ENCODE measurements at regions not wholly inside any gene's neighbourhood (a gene's known extent, or its start where the extent isn't known, plus 50 kb on each side); places are given as distances from the start of the nearest gene placed in this dataset.

GRCh38 chr9:108258640-108259039, 597.1 kb downstream of the ACTL7B start:
- no peak for TF ChIP-seq MAX (IDR thresholded peaks at IDR 0.05; ENCODE audit: insufficient read depth, insufficient read length)
- no peak for TF ChIP-seq POLR2AphosphoS5 (IDR thresholded peaks at IDR 0.05; ENCODE audit: insufficient read depth, low read depth, low read length)
- no peak for TF ChIP-seq JUN (IDR thresholded peaks at IDR 0.05; ENCODE audit: borderline replicate concordance, insufficient read depth, insufficient read length, low read depth)
- TF ChIP-seq EZH2 (IDR thresholded peaks at IDR 0.05; ENCODE audit: borderline replicate concordance, low read depth, low read length, severe bottlenecking), result no peak
- TF ChIP-seq CTCF (IDR thresholded peaks at IDR 0.05; ENCODE audit: extremely low read depth in 1 of 2, insufficient read depth in 1 of 2, low read depth in 1 of 2, low read length in 2 of 2), result no peak
- no peak for TF ChIP-seq GATA2 (IDR thresholded peaks at IDR 0.05; ENCODE audit: insufficient read depth, insufficient read length, low read depth, low read length)
- no peak for TF ChIP-seq MYC (IDR thresholded peaks at IDR 0.05; ENCODE audit: low read depth, low read length)
- TF ChIP-seq FOS (IDR thresholded peaks at IDR 0.05; ENCODE audit: borderline replicate concordance, insufficient read depth, low read length), result no peak
- no peak for TF ChIP-seq POLR2A (IDR thresholded peaks at IDR 0.05; ENCODE audit: low read depth, low read length)
- ChIA-PET CTCF (no interaction called here), POLR2A (no interaction called here)
- Histone ChIP-seq H3K4me3 (replicated peaks in 1 of 3; ENCODE audit: insufficient read depth in 1 of 3, low read depth in 1 of 3, low read length in 3 of 3) (no peak overlapping the region), H3K4me1 (ENCODE audit: control insufficient read depth, extremely low read depth, insufficient read depth, low read length) (no peaks in the 10 kb centered on the region), H3K27me3 (ENCODE audit: control insufficient read depth in 2 of 2, insufficient read depth in 2 of 2, low read length in 2 of 2) (no peaks in the 10 kb centered on the region), H4K20me1 (replicated peaks; ENCODE audit: control insufficient read depth, extremely low read depth, insufficient read depth, low read length) (no peaks in the 10 kb centered on the region), H2AFZ (ENCODE audit: low read depth, low read length) (no peak overlapping the region), H3K9me1 (replicated peaks; ENCODE audit: control insufficient read depth, extremely low read depth, insufficient read depth, low read length) (no peaks in the 10 kb centered on the region), H3K9ac (replicated peaks; ENCODE audit: extremely low read depth, insufficient read depth, low read length) (no peak overlapping the region), H3K79me2 (ENCODE audit: control insufficient read depth, insufficient read depth, low read length) (no peaks in the 10 kb centered on the region), H3K9me3 (replicated peaks; ENCODE audit: control insufficient read depth, insufficient read depth, low read length) (no peaks in the 10 kb centered on the region), H3K36me3 (ENCODE audit: control insufficient read depth in 2 of 2, extremely low read depth in 1 of 2, insufficient read depth in 2 of 2, low read length in 2 of 2) (no peaks in the 10 kb centered on the region), H3K27ac (ENCODE audit: insufficient read depth, low read depth, low read length) (no peak overlapping the region), H3K4me2 (ENCODE audit: insufficient read depth, low read length) (no peak overlapping the region)
- BruUV-seq (replicated peaks), result no TSS peak
- DNase-seq (ENCODE audit: low read depth, low spot score) (no peak), FAIRE-seq (no peak)
- intact Hi-C loops (cut with micrococcal nuclease), result no loop called here
- dilution Hi-C loops (cut with MboI; ENCODE audit: extremely low pct_ligation_motif_present, low sequenced_read_pairs), result no loop called here

Data from endothelial cell of umbilical vein (primary cell).